ENCODE measurements at regions not wholly inside any gene's neighbourhood (a gene's known extent, or its start where the extent isn't known, plus 50 kb on each side); places are given as distances from the start of the nearest gene placed in this dataset.

- no peak for DNase-seq (ENCODE audit: low read depth in 2 of 2)
Measured at GRCh38 chr5:40098313-40098712, 581.4 kb upstream of the PTGER4 start.

GRCh38 chr5:40093550-40093949 lies 586.2 kb upstream of the PTGER4 start:
- H3K4me3 ChIP-seq (replicated peaks in 1 of 2; ENCODE audit: low read depth in 2 of 2, low read length in 2 of 2): no peak overlapping the region
- DNase-seq (ENCODE audit: low read depth in 2 of 2): no peak
- TF ChIP-seq CTCF (IDR thresholded peaks at IDR 0.05; ENCODE audit: low read depth, low read length): no peak

More at GRCh38 chr5:40098313-40098712, 581.4 kb upstream of the PTGER4 start:
- H3K4me3 ChIP-seq (replicated peaks in 1 of 2; ENCODE audit: low read depth in 2 of 2, low read length in 2 of 2): no peak overlapping the region
- TF ChIP-seq CTCF (IDR thresholded peaks at IDR 0.05; ENCODE audit: low read depth, low read length): no peak

- H3K4me3 ChIP-seq (replicated peaks in 1 of 2; ENCODE audit: low read depth in 2 of 2, low read length in 2 of 2): no peak overlapping the region
Measured at GRCh38 chr5:40089269-40089668, 590.4 kb upstream of the PTGER4 start.

GRCh38 chr5:40084614-40085013 lies 595.1 kb upstream of the PTGER4 start:
- DNase-seq (ENCODE audit: low read depth in 2 of 2): no peak
- H3K4me3 ChIP-seq (replicated peaks in 1 of 2; ENCODE audit: low read depth in 2 of 2, low read length in 2 of 2): no peak overlapping the region
- TF ChIP-seq CTCF (IDR thresholded peaks at IDR 0.05; ENCODE audit: low read depth, low read length): no peak

More at GRCh38 chr5:40089269-40089668, 590.4 kb upstream of the PTGER4 start:
- peak in 1 of 2 donors; percentile 48 for DNase-seq (ENCODE audit: low read depth in 2 of 2)
- no peak for TF ChIP-seq CTCF (IDR thresholded peaks at IDR 0.05; ENCODE audit: low read depth, low read length)

GRCh38 chr5:40082313-40082712 lies 597.4 kb upstream of the PTGER4 start:
- TF ChIP-seq CTCF (IDR thresholded peaks at IDR 0.05; ENCODE audit: low read depth, low read length): no peak
- H3K4me3 ChIP-seq (replicated peaks in 1 of 2; ENCODE audit: low read depth in 2 of 2, low read length in 2 of 2): no peak overlapping the region
- DNase-seq (ENCODE audit: low read depth in 2 of 2): peak in 1 of 2 donors; percentile 27

- no peak overlapping the region for H3K4me3 ChIP-seq (replicated peaks in 1 of 2; ENCODE audit: low read depth in 2 of 2, low read length in 2 of 2)
- TF ChIP-seq CTCF (IDR thresholded peaks at IDR 0.05; ENCODE audit: low read depth, low read length): no peak
- DNase-seq (ENCODE audit: low read depth in 2 of 2): peak in 1 of 2 donors; percentile 15
Measured at GRCh38 chr5:40080191-40080590, 599.5 kb upstream of the PTGER4 start.

GRCh38 chr5:40078898-40079575 lies 600.7 kb upstream of the PTGER4 start:
- H3K4me3 ChIP-seq (replicated peaks in 1 of 2; ENCODE audit: low read depth in 2 of 2, low read length in 2 of 2): no peak overlapping the region
- DNase-seq (ENCODE audit: low read depth in 2 of 2): no peak
- TF ChIP-seq CTCF (IDR thresholded peaks at IDR 0.05; ENCODE audit: low read depth, low read length): no peak
